Left lung (tissue), 4 donors: ENCODE measurements at regions not wholly inside any gene's neighbourhood (a gene's known extent, or its start where the extent isn't known, plus 50 kb on each side); places are given as distances from the start of the nearest gene placed in this dataset.
A peak's percentile ranks its signal among the peaks of the same experiment; 100 is the strongest.

Experiments
- ATAC-seq: fragments of 200-7000 bp; cut with Tn5 transposase; one replicate; pipeline ENCODE4 v1.9.1; 2020; ENCODE audit warnings: moderate library complexity
- DNase-seq, 4 donors: peaks; one replicate each; pipeline ENCODE4 v3.0.0-alpha.2; 2013 to 2020
- H3K27ac ChIP-seq, 2 donors: fragments of 200-600 bp; sonication (generic) in 1 of 2; one replicate each; pipeline versions ENCODE4 v1.5.0 to v1.8.0; 2020 to 2021
- H3K27me3 ChIP-seq, 2 donors: fragments of 200-600 bp; sonication (generic) in 1 of 2; one replicate each; pipeline versions ENCODE4 v1.5.0 to v1.8.0; 2020 to 2021
- H3K36me3 ChIP-seq, 2 donors: fragments of 200-600 bp; sonication (generic) in 1 of 2; one replicate each; pipeline versions ENCODE4 v1.5.0 to v1.8.0; 2020 to 2021
- H3K4me1 ChIP-seq, 2 donors: fragments of 200-600 bp; one replicate each; pipeline ENCODE4 v1.8.0; 2021
- H3K4me3 ChIP-seq, 2 donors: fragments of 200-600 bp; sonication (generic) in 1 of 2; one replicate each; pipeline versions ENCODE4 v1.5.0 to v1.8.0; 2020 to 2021; ENCODE audit warnings: mild to moderate bottlenecking in 1 of 2
- H3K9me3 ChIP-seq, 2 donors: fragments of 200-600 bp; sonication (generic) in 1 of 2; one replicate each; pipeline versions ENCODE4 v1.5.0 to v1.8.0; 2020 to 2021
- CTCF ChIP-seq, 2 donors: fragments of 200-600 bp; sonication (generic) in 1 of 2; IDR thresholded peaks; one replicate each; pipeline versions ENCODE4 v1.5.0 to v1.8.0; 2021; ENCODE audit warnings: antibody characterized with exemption in 2 of 2
- intact Hi-C, 2 donors: fragments of 100-400 bp; cut with DNase I; formaldehyde crosslinking; loops; one replicate each; pipeline versions ENCODE4 v1.11.2 to v1.14.2; 2022
- donor health status: DM: no; HTN: yes; CAD: no.
- donor health status: DM: no; HTN: no; CAD: no.

- intact Hi-C loops = no loop called here
- DNase-seq (no peak), ATAC-seq (no peak)
- Histone ChIP-seq H3K27ac (no peak overlapping the region), H3K4me1 (no peaks in the 10 kb centered on the region), H3K36me3 (no peaks in the 10 kb centered on the region), H3K27me3 (no peaks in the 10 kb centered on the region), H3K9me3 (no peaks in the 10 kb centered on the region), H3K4me3 (no peak overlapping the region)
- no peak for TF ChIP-seq CTCF (IDR thresholded peaks at IDR 0.05)
Observed at GRCh38 chr12:91565846-91566245, 383.2 kb upstream of the DCN start.

GRCh38 chr12:91565246-91565645 lies 382.6 kb upstream of the DCN start:
- H3K9me3 ChIP-seq = no peaks in the 10 kb centered on the region
- no peaks in the 10 kb centered on the region for H3K36me3 ChIP-seq
- H3K4me3 ChIP-seq = no peak overlapping the region
- ATAC-seq = no peak
- no peak for DNase-seq
- no peak for TF ChIP-seq CTCF (IDR thresholded peaks at IDR 0.05)
- H3K27ac ChIP-seq = no peak overlapping the region
- H3K27me3 ChIP-seq = no peaks in the 10 kb centered on the region
- no peaks in the 10 kb centered on the region for H3K4me1 ChIP-seq
- intact Hi-C loops = no loop called here

- no peak overlapping the region for H3K27ac ChIP-seq
- TF ChIP-seq CTCF (IDR thresholded peaks at IDR 0.05) = no peak
- intact Hi-C loops = no loop called here
- H3K36me3 ChIP-seq = no peaks in the 10 kb centered on the region
- H3K27me3 ChIP-seq = no peaks in the 10 kb centered on the region
- peaks cover 0 to 1% of the 10 kb centered on the region in 2 donors for H3K9me3 ChIP-seq
- no peak overlapping the region for H3K4me3 ChIP-seq
- ATAC-seq (no peak), DNase-seq (no peak)
- no peaks in the 10 kb centered on the region for H3K4me1 ChIP-seq
Observed at GRCh38 chr12:91563011-91563765, 380.6 kb upstream of the DCN start.

- DNase-seq (no peak), ATAC-seq (peak; percentile 43)
- Histone ChIP-seq H3K4me3 (no peak overlapping the region), H3K27ac (no peak overlapping the region), H3K4me1 (no peaks in the 10 kb centered on the region), H3K9me3 (peaks cover 0 to 1% of the 10 kb centered on the region in 2 donors), H3K36me3 (no peaks in the 10 kb centered on the region), H3K27me3 (no peaks in the 10 kb centered on the region)
- intact Hi-C loops = no loop called here
- no peak for TF ChIP-seq CTCF (IDR thresholded peaks at IDR 0.05)
Observed at GRCh38 chr12:91562476-91562875, 379.9 kb upstream of the DCN start.

- H3K4me3 ChIP-seq = no peak overlapping the region
- DNase-seq (no peak), ATAC-seq (peak; percentile 84)
- TF ChIP-seq CTCF (IDR thresholded peaks at IDR 0.05) = no peak
- intact Hi-C loops = no loop called here
- H3K27ac ChIP-seq = no peak overlapping the region
- no peaks in the 10 kb centered on the region for H3K4me1 ChIP-seq
- no peaks in the 10 kb centered on the region for H3K36me3 ChIP-seq
- no peaks in the 10 kb centered on the region for H3K27me3 ChIP-seq
- H3K9me3 ChIP-seq = peaks cover 0 to 1% of the 10 kb centered on the region in 2 donors
Observed at GRCh38 chr12:91561958-91562325, 379.3 kb upstream of the DCN start.
